Immature natural killer cell (primary cell): ENCODE measurements at regions not wholly inside any gene's neighbourhood (a gene's known extent, or its start where the extent isn't known, plus 50 kb on each side); places are given as distances from the start of the nearest gene placed in this dataset.

Experiments used
- DNase-seq, 3 donors: peaks; one replicate each; pipeline ENCODE4 v3.0.0; 2022; ENCODE audit warnings: mixed read lengths in 1 of 3
- H3K27ac Mint-ChIP-seq, 6 donors: one replicate each; pipeline ENCODE4 v1.8.0; 2020; ENCODE audit warnings: mixed read lengths in 6 of 6, mild to moderate bottlenecking in 5 of 6, inconsistent platforms in 4 of 6, moderate library complexity in 3 of 6
- H3K27me3 Mint-ChIP-seq, 3 donors: one replicate each; pipeline ENCODE4 v1.8.0; 2020 to 2021; ENCODE audit warnings: low read depth in 3 of 3, mild to moderate bottlenecking in 3 of 3, mixed read lengths in 3 of 3, moderate library complexity in 3 of 3, inconsistent platforms in 1 of 3
- H3K36me3 Mint-ChIP-seq, 3 donors: one replicate each; pipeline ENCODE4 v1.8.0; 2020; ENCODE audit warnings: mixed read lengths in 3 of 3, inconsistent platforms in 2 of 3, mild to moderate bottlenecking in 2 of 3
- H3K4me1 Mint-ChIP-seq, 2 donors: one replicate each; pipeline ENCODE4 v1.8.0; 2020; ENCODE audit warnings: inconsistent platforms in 2 of 2, mild to moderate bottlenecking in 2 of 2, mixed read lengths in 2 of 2, moderate library complexity in 1 of 2
- H3K4me3 Mint-ChIP-seq, 5 donors: one replicate each; pipeline ENCODE4 v1.8.0; 2020; ENCODE audit warnings: mild to moderate bottlenecking in 5 of 5, mixed read lengths in 5 of 5, inconsistent platforms in 3 of 5, moderate library complexity in 3 of 5
- H3K9me3 Mint-ChIP-seq, 6 donors: one replicate each; pipeline ENCODE4 v1.8.0; 2020; ENCODE audit warnings: mild to moderate bottlenecking in 6 of 6, mixed read lengths in 6 of 6, inconsistent platforms in 4 of 6, moderate library complexity in 3 of 6

- Mint-ChIP-seq H3K9me3 (peaks cover 0 to 26% (median 8%) of the 10 kb centered on the region in 6 donors), H3K27ac (no peak overlapping the region), H3K27me3 (peaks cover 0 to 2% (median 1%) of the 10 kb centered on the region in 3 donors), H3K4me1 (no peaks in the 10 kb centered on the region), H3K36me3 (no peaks in the 10 kb centered on the region), H3K4me3 (no peak overlapping the region)
- DNase-seq, result no peak
Observed at GRCh38 chr16:64580558-64580957, 541.3 kb downstream of the CDH11 start.

- H3K4me3 Mint-ChIP-seq, result no peak overlapping the region
- peaks cover 0 to 30% (median 8%) of the 10 kb centered on the region in 6 donors for H3K9me3 Mint-ChIP-seq
- H3K27ac Mint-ChIP-seq, result no peak overlapping the region
- no peaks in the 10 kb centered on the region for H3K4me1 Mint-ChIP-seq
- no peak for DNase-seq
- H3K27me3 Mint-ChIP-seq, result peaks cover 0 to 2% (median 1%) of the 10 kb centered on the region in 3 donors
- H3K36me3 Mint-ChIP-seq, result no peaks in the 10 kb centered on the region
Observed at GRCh38 chr16:64579712-64580111, 542.2 kb downstream of the CDH11 start.

GRCh38 chr16:64545768-64546167 is 576.1 kb downstream of the CDH11 start:
- Mint-ChIP-seq H3K9me3 (peaks cover 5 to 39% (median 14%) of the 10 kb centered on the region in 6 donors), H3K27ac (no peak overlapping the region), H3K4me1 (no peaks in the 10 kb centered on the region), H3K4me3 (no peak overlapping the region), H3K27me3 (peaks cover 0 to 2% (median 0%) of the 10 kb centered on the region in 3 donors), H3K36me3 (peaks cover 0 to 4% (median 0%) of the 10 kb centered on the region in 3 donors)
- no peak for DNase-seq

GRCh38 chr16:64544859-64545258 is 577.0 kb downstream of the CDH11 start:
- H3K36me3 Mint-ChIP-seq, result peaks cover 0 to 4% (median 0%) of the 10 kb centered on the region in 3 donors
- peaks cover 5 to 39% (median 14%) of the 10 kb centered on the region in 6 donors for H3K9me3 Mint-ChIP-seq
- DNase-seq, result no peak
- no peaks in the 10 kb centered on the region for H3K4me1 Mint-ChIP-seq
- H3K27me3 Mint-ChIP-seq, result peaks cover 0 to 2% (median 0%) of the 10 kb centered on the region in 3 donors
- no peak overlapping the region for H3K4me3 Mint-ChIP-seq
- H3K27ac Mint-ChIP-seq, result no peak overlapping the region

GRCh38 chr16:64543441-64543840 is 578.4 kb downstream of the CDH11 start:
- no peak overlapping the region for H3K27ac Mint-ChIP-seq
- peaks cover 0 to 8% (median 0%) of the 10 kb centered on the region in 3 donors for H3K36me3 Mint-ChIP-seq
- H3K9me3 Mint-ChIP-seq, result peaks cover 4 to 47% (median 13%) of the 10 kb centered on the region in 6 donors
- H3K4me1 Mint-ChIP-seq, result no peaks in the 10 kb centered on the region
- no peak overlapping the region for H3K4me3 Mint-ChIP-seq
- H3K27me3 Mint-ChIP-seq, result no peaks in the 10 kb centered on the region
- no peak for DNase-seq

- Mint-ChIP-seq H3K4me1 (no peaks in the 10 kb centered on the region), H3K4me3 (no peak overlapping the region), H3K36me3 (peaks cover 0 to 8% (median 0%) of the 10 kb centered on the region in 3 donors), H3K9me3 (peaks cover 4 to 48% (median 13%) of the 10 kb centered on the region in 6 donors), H3K27ac (no peak overlapping the region), H3K27me3 (no peaks in the 10 kb centered on the region)
- no peak for DNase-seq
Observed at GRCh38 chr16:64543031-64543430, 578.8 kb downstream of the CDH11 start.

GRCh38 chr16:64542152-64542551 is 579.7 kb downstream of the CDH11 start:
- H3K27me3 Mint-ChIP-seq, result peaks cover 0 to 1% (median 0%) of the 10 kb centered on the region in 3 donors
- no peak overlapping the region for H3K4me3 Mint-ChIP-seq
- peaks cover 3 to 46% (median 13%) of the 10 kb centered on the region in 6 donors for H3K9me3 Mint-ChIP-seq
- H3K4me1 Mint-ChIP-seq, result no peaks in the 10 kb centered on the region
- peaks cover 0 to 8% (median 0%) of the 10 kb centered on the region in 3 donors for H3K36me3 Mint-ChIP-seq
- DNase-seq, result no peak
- no peak overlapping the region for H3K27ac Mint-ChIP-seq

GRCh38 chr16:64541621-64542020 is 580.2 kb downstream of the CDH11 start:
- Mint-ChIP-seq H3K27ac (no peak overlapping the region), H3K4me1 (no peaks in the 10 kb centered on the region), H3K36me3 (peaks cover 0 to 8% (median 0%) of the 10 kb centered on the region in 3 donors), H3K4me3 (no peak overlapping the region), H3K27me3 (peaks cover 0 to 1% (median 0%) of the 10 kb centered on the region in 3 donors), H3K9me3 (peaks cover 3 to 42% (median 13%) of the 10 kb centered on the region in 6 donors)
- DNase-seq, result no peak

GRCh38 chr16:64540434-64540833 is 581.4 kb downstream of the CDH11 start:
- Mint-ChIP-seq H3K36me3 (peaks cover 0 to 4% (median 0%) of the 10 kb centered on the region in 3 donors), H3K4me3 (no peak overlapping the region), H3K27me3 (peaks cover 0 to 1% (median 0%) of the 10 kb centered on the region in 3 donors), H3K4me1 (no peaks in the 10 kb centered on the region), H3K9me3 (peaks cover 2 to 44% (median 13%) of the 10 kb centered on the region in 6 donors), H3K27ac (no peak overlapping the region)
- no peak for DNase-seq

GRCh38 chr16:64539811-64540371 is 582.0 kb downstream of the CDH11 start:
- Mint-ChIP-seq H3K4me1 (no peaks in the 10 kb centered on the region), H3K27ac (no peak overlapping the region), H3K36me3 (peaks cover 0 to 4% (median 0%) of the 10 kb centered on the region in 3 donors), H3K4me3 (no peak overlapping the region), H3K9me3 (peaks cover 2 to 49% (median 15%) of the 10 kb centered on the region in 6 donors), H3K27me3 (peaks cover 0 to 1% (median 0%) of the 10 kb centered on the region in 3 donors)
- no peak for DNase-seq

- H3K9me3 Mint-ChIP-seq, result peaks cover 7 to 61% (median 15%) of the 10 kb centered on the region in 6 donors
- H3K36me3 Mint-ChIP-seq, result peaks cover 0 to 4% (median 0%) of the 10 kb centered on the region in 3 donors
- no peak overlapping the region for H3K4me3 Mint-ChIP-seq
Observed at GRCh38 chr16:64534180-64534780, 587.6 kb downstream of the CDH11 start.

GRCh38 chr16:64532691-64533090 is 589.2 kb downstream of the CDH11 start:
- H3K27me3 Mint-ChIP-seq, result peaks cover 0 to 4% (median 0%) of the 10 kb centered on the region in 3 donors
- no peak overlapping the region for H3K4me3 Mint-ChIP-seq
- no peak overlapping the region for H3K27ac Mint-ChIP-seq
- peaks cover 4 to 57% (median 13%) of the 10 kb centered on the region in 6 donors for H3K9me3 Mint-ChIP-seq
- no peaks in the 10 kb centered on the region for H3K36me3 Mint-ChIP-seq
- DNase-seq, result no peak
- H3K4me1 Mint-ChIP-seq, result no peaks in the 10 kb centered on the region

More at GRCh38 chr16:64534180-64534780, 587.6 kb downstream of the CDH11 start:
- Mint-ChIP-seq H3K4me1 (no peaks in the 10 kb centered on the region), H3K27ac (no peak overlapping the region), H3K27me3 (peaks cover 0 to 4% (median 0%) of the 10 kb centered on the region in 3 donors)
- no peak for DNase-seq

- Mint-ChIP-seq H3K27me3 (peaks cover 0 to 2% (median 0%) of the 10 kb centered on the region in 3 donors), H3K36me3 (no peaks in the 10 kb centered on the region), H3K9me3 (peaks cover 4 to 55% (median 10%) of the 10 kb centered on the region in 6 donors), H3K27ac (no peak overlapping the region), H3K4me3 (no peak overlapping the region), H3K4me1 (no peaks in the 10 kb centered on the region)
- DNase-seq, result no peak
Observed at GRCh38 chr16:64532117-64532516, 589.7 kb downstream of the CDH11 start.

- H3K4me1 Mint-ChIP-seq, result no peaks in the 10 kb centered on the region
- no peak overlapping the region for H3K4me3 Mint-ChIP-seq
- no peaks in the 10 kb centered on the region for H3K36me3 Mint-ChIP-seq
- no peak for DNase-seq
- H3K9me3 Mint-ChIP-seq, result peaks cover 6 to 51% (median 11%) of the 10 kb centered on the region in 6 donors
- peaks cover 0 to 2% (median 0%) of the 10 kb centered on the region in 3 donors for H3K27me3 Mint-ChIP-seq
- no peak overlapping the region for H3K27ac Mint-ChIP-seq
Observed at GRCh38 chr16:64531401-64531800, 590.5 kb downstream of the CDH11 start.
